Progenitor cell of endocrine pancreas (in vitro differentiated cells): ENCODE measurements at regions not wholly inside any gene's neighbourhood (a gene's known extent, or its start where the extent isn't known, plus 50 kb on each side); places are given as distances from the start of the nearest gene placed in this dataset.

Source experiments
- DNase-seq: peaks from one replicate; pipeline ENCODE4 v3.0.0; 2021; ENCODE audit warnings: low spot score; ENCODE audit not compliant: unreplicated experiment
- H3K27ac Mint-ChIP-seq: 2 replicates; pipeline ENCODE4 v1.8.0; 2021; ENCODE audit warnings: mild to moderate bottlenecking, moderate library complexity, mixed read lengths
- H3K27me3 Mint-ChIP-seq: 2 replicates; pipeline ENCODE4 v1.8.0; 2021; ENCODE audit warnings: mixed read lengths
- H3K36me3 Mint-ChIP-seq: 2 replicates; pipeline ENCODE4 v1.8.0; 2022; ENCODE audit warnings: mixed read lengths; ENCODE audit not compliant: insufficient read depth
- H3K4me1 Mint-ChIP-seq: 2 replicates; pipeline ENCODE4 v1.8.0; 2021; ENCODE audit warnings: low read depth, mixed read lengths
- H3K4me3 Mint-ChIP-seq: 2 replicates; pipeline ENCODE4 v1.8.0; 2021; ENCODE audit warnings: low read depth, mild to moderate bottlenecking, moderate library complexity, mixed read lengths
- H3K9me3 Mint-ChIP-seq: 2 replicates; pipeline ENCODE4 v1.8.0; 2021; ENCODE audit warnings: low read depth, mixed read lengths
- CTCF ChIP-seq: fragments of 200-600 bp; sonication (generic); IDR thresholded peaks from one replicate; pipeline ENCODE4 v1.5.0; 2021; ENCODE audit warnings: antibody characterized with exemption, mild to moderate bottlenecking; ENCODE audit not compliant: unreplicated experiment

- Mint-ChIP-seq H3K36me3 (no peaks in the 10 kb centered on the region), H3K4me1 (no peaks in the 10 kb centered on the region), H3K9me3 (no peaks in the 10 kb centered on the region), H3K4me3 (no peak overlapping the region), H3K27me3 (peaks cover 68% of the 10 kb centered on the region), H3K27ac (no peak overlapping the region)
- DNase-seq = no peak
- TF ChIP-seq CTCF = no peak
Measured at GRCh38 chr5:1949253-1949652, 66.5 kb upstream of the IRX4 start.

GRCh38 chr5:1948663-1949191 lies 66.0 kb upstream of the IRX4 start:
- no peaks in the 10 kb centered on the region for H3K4me1 Mint-ChIP-seq
- H3K36me3 Mint-ChIP-seq = no peaks in the 10 kb centered on the region
- no peak for TF ChIP-seq CTCF
- no peak overlapping the region for H3K27ac Mint-ChIP-seq
- DNase-seq = no peak
- peaks cover 71% of the 10 kb centered on the region for H3K27me3 Mint-ChIP-seq
- H3K9me3 Mint-ChIP-seq = no peaks in the 10 kb centered on the region
- no peak overlapping the region for H3K4me3 Mint-ChIP-seq

- Mint-ChIP-seq H3K27me3 (peaks cover 71% of the 10 kb centered on the region), H3K9me3 (no peaks in the 10 kb centered on the region), H3K27ac (no peak overlapping the region)
Measured at GRCh38 chr5:1948111-1948510, 65.4 kb upstream of the IRX4 start.

GRCh38 chr5:1946776-1947175 lies 64.1 kb upstream of the IRX4 start:
- H3K9me3 Mint-ChIP-seq = peaks cover 8% of the 10 kb centered on the region
- DNase-seq = no peak
- H3K4me1 Mint-ChIP-seq = no peaks in the 10 kb centered on the region
- H3K36me3 Mint-ChIP-seq = no peaks in the 10 kb centered on the region
- H3K27me3 Mint-ChIP-seq = peaks cover 59% of the 10 kb centered on the region
- no peak for TF ChIP-seq CTCF
- H3K4me3 Mint-ChIP-seq = no peak overlapping the region
- no peak overlapping the region for H3K27ac Mint-ChIP-seq

More at GRCh38 chr5:1948111-1948510, 65.4 kb upstream of the IRX4 start:
- no peak for TF ChIP-seq CTCF
- Mint-ChIP-seq H3K36me3 (no peaks in the 10 kb centered on the region), H3K4me3 (no peak overlapping the region), H3K4me1 (no peaks in the 10 kb centered on the region)
- DNase-seq = no peak

GRCh38 chr5:1946122-1946677 lies 63.5 kb upstream of the IRX4 start:
- DNase-seq = no peak
- Mint-ChIP-seq H3K27ac (no peak overlapping the region), H3K4me1 (no peaks in the 10 kb centered on the region), H3K36me3 (no peaks in the 10 kb centered on the region), H3K4me3 (no peak overlapping the region), H3K27me3 (peaks cover 54% of the 10 kb centered on the region), H3K9me3 (peaks cover 8% of the 10 kb centered on the region)
- no peak for TF ChIP-seq CTCF
